ENCODE measurements at regions not wholly inside any gene's neighbourhood (a gene's known extent, or its start where the extent isn't known, plus 50 kb on each side); places are given as distances from the start of the nearest gene placed in this dataset.

GRCh38 chr11:70764356-70764905 lies 366.1 kb downstream of the CTTN start:
- ATAC-seq (no peak), DNase-seq (no peak)

DNA sequence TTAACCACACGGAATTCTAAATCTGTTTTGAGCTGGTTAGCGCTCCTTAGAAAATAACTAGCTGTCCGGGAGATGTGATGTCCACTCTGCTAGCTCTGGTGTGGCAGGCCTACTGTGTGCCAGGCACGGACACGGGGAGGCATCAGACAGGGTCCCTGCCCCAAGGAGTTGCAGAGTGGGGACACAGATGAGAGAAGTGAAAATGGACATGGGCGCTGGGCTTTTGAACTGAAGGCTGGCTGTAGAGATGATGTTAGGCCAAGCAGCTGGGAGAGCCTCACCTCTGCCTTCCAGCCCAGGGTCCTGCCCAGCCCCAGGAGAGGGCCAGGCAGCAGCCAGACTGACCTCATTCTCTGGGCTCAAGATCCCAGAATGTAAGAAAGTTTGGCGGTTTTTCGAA lies 368.6 kb downstream of the CTTN start:
- ATAC-seq (no peak), DNase-seq (no peak)

DNA sequence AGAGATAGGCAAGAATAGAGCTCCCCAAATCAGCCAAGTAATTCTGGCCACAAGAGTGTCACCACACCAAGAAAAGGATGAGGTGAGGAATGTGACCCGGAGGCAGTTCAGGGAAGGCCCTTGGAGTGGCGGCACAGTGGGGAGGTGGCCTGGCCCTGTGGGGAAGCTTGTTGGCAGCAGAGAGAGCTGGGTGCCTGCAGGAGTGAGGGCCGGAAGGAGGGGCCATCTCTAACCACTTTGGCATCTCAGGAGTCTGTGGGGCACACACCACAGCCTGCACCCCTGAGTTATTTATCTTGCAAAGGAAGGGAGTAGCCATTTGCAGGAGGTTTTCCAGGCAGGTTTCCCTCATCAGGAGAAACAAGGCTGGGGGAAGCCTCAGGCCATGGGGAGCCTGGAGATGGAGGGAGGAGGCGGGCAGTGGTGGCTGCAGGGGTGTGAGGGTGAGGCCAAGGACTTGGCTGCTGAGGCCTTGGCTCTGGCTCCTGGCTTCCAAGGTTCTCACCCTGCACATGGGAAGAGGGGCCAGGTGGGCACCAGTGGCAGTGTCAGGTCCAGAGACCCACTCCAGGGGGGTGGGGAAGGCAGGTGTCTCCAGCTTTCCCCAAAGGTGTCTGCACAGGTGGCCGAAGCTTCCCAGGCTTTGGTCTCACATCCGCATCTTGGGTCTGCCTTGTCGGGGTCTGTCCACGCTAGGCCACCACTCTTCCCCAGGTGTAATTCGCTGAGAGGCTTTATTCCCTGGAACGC lies 370.2 kb downstream of the CTTN start:
- ATAC-seq: no peak
- DNase-seq: no peak

- no peak for DNase-seq
- no peak for ATAC-seq
Observed at GRCh38 chr11:70769106-70769505, 370.8 kb downstream of the CTTN start.

DNA sequence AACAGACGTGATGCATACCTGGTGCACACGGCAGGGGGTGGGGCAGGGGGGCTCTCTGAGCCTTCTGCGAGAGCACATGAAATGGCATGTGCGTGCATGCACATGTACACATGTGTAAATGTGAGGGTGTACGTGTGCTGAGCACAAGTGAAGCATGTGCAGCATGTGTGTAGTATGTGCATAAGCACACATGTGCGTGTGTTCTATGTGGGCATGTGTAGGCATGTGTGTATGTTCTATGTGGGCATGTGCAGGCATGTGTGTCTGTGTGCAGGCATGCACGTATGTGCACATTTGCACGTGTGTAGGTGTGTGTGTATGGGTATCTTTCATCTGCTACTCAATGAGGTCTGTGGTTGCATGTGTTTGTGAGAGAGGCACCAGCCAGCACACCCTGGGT lies 371.2 kb downstream of the CTTN start:
- ATAC-seq (no peak), DNase-seq (no peak)

GRCh38 chr11:70771099-70771885 lies 373.0 kb downstream of the CTTN start:
- ATAC-seq: no peak
- no peak for DNase-seq

GRCh38 chr11:70772950-70773349 lies 374.6 kb downstream of the CTTN start:
- ATAC-seq (no peak), DNase-seq (no peak)

- no peak for DNase-seq
- ATAC-seq: no peak
Observed at GRCh38 chr11:70775386-70776075, 377.2 kb downstream of the CTTN start.

- no peak for ATAC-seq
- no peak for DNase-seq
Observed at GRCh38 chr11:70776914-70777532, 378.7 kb downstream of the CTTN start.

DNA sequence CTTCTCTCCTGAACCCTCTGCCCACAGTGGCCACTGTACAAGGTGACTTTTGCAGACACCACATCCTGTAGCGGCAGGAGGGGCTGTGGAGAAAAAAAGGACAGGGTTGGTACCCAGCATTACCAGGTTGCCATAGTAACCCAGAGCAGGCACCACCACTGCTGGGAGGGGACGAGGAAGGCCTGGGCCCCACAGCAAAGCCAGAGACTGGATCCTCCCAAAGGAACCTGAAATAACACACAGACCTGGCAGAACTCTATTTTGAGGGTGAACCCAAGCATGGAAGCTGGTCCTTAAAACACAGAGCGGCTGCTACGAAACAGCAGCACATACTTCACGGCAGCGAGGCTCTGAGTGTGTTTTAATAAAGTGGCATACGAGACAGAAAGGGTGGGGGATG lies 380.6 kb downstream of the CTTN start:
- no peak for ATAC-seq
- no peak for DNase-seq

DNA sequence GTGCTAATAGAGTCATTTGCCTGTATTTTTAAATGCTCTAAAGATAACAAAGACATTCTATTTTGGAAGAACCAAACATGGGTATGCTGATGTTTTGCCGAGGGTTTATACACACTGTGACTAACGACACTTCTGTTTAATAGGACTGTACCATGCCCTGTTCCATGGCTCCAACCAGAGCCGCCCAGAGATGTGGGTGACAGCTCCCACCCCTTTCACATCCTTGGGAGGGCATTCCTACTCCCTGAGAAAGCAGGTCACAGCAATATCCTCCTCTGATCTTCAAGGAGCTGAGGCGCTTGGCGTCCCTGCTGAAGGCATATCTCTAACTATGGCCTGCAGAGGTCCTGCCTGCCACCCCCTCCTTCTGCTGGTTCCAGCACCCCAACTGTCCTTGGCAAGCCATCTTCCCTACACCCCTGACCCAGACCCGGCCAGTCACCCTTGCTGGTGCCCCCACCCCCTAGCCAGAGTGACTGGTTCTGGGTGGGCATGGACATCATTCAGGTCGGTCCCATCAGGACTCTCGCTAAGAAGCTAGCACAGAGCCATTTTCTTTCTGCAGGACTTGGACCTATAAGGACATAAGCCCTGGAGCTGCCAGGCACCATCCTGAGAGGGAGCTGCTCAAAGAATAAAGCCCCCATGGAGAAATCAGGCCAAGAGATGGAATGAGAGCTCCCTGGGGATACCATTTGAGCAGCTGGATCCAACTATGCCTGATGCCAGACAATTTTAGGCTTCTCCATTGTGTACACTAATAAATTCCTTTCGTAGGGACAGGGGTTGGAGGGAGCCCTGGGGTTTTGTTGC lies 381.3 kb downstream of the CTTN start:
- no peak for DNase-seq
- no peak for ATAC-seq

DNA sequence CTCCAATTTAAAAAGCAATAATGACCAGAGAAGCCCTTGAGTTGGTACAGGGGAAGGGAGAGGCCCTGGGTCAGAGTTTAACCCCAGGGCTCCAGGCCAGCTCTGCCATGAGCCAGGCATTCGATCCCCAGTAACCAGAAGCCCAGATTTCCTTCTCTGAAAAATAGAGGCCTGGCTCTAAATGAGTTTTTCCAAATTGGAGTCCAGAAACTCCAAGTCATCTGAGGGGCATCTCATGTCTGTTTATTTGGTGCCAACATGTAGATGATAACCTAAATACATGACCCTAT lies 381.9 kb downstream of the CTTN start:
- ATAC-seq (no peak), DNase-seq (no peak)

DNA sequence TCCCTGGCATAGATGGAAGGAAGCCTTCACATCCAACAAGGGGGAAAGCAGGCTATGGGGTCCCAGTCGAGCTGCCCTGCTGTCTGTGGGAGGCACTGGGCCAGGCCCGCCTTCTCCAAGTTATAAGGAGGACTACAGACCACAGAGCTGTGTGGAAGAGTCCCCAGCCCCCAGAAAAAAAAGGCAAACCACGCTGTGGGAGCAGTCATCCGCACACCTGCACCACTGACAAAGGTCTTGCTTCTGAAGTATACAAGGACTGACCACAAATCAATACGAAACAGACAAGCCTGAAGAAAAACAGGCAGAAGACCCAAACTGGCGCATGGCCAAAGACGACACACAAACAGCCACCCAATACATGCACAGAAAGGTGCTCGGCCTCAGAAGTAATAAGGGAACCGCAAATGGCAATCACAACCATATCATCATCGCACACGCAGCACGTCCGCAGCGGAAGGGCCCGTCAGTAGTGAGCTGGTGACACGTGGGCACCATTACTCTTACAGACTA lies 384.1 kb downstream of the CTTN start:
- DNase-seq (no peak), ATAC-seq (no peak)

GRCh38 chr11:70783356-70783755 lies 385.0 kb downstream of the CTTN start:
- ATAC-seq (no peak), DNase-seq (no peak)

DNA sequence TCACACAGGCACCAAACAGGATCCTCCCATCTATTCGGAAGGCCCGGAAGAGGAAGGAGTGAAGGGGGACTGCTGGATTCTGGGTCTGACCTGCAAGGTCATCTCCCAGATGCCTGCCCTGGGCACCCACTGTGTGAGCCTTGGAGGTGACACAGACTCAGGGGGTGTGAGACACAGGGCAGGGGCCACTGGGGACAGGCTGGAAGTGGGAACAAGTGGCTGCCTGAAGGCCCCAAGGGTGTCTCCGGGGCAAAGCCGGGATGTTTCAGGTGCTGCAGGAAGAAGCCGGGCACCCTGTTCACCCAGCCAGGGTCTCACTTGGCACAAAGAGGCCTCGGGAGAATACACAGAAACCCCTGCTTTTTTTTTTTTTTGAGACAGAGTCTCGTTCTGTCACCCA lies 385.5 kb downstream of the CTTN start:
- ATAC-seq: no peak

DNA sequence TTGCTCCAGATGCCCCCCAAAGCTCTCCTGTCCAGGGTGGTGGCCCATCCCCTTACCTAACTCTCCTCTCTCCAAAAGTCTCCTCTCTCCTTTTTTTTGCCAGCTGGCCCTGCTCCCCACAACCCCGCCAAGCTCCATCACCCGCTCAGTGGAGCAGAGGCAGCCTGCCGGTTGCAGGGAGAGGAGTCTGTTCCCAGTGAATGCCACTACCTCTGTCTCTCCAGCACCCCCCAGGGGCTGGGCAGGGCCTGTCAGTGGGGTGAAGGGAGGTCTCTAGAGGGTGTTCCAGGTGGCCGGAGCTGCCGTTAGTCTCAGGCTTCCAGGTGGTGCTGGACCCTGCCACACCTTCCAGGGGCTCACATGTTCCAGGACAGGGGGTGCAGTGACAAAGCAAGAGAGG lies 387.0 kb downstream of the CTTN start:
- no peak for DNase-seq
- ATAC-seq: no peak

More for the DNA sequence above, 385.5 kb downstream of the CTTN start:
- DNase-seq: no peak

DNA sequence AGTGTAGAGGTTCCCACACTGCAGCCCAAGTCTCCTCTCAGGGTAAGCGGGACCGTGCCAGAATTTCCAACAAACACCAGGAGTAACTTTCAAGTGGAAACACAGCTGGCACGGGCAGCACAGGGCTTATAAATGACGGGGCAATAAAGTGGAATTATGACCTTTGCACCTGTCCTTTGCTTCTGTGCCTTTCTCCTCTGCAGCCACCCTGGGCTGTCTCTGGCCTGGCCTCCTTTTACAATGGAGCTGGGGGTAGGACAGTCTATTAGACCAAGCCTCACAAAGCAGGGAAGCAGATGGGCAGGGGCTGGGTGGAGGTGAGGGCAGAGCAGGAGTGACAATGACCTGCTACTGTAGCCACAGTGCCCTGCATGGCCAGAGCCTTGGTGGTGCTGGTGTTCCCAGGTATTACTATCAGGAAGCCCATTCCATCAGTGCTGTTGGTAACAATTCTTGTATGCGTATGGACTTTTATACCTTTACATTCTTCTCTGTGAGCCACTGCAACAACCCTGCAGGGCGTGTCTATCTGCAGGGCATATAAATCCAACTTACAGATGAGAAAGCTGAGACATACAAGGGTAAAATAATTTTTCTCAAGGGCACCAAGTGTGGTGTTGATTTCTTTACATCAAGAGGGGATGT lies 387.8 kb downstream of the CTTN start:
- no peak for ATAC-seq

DNA sequence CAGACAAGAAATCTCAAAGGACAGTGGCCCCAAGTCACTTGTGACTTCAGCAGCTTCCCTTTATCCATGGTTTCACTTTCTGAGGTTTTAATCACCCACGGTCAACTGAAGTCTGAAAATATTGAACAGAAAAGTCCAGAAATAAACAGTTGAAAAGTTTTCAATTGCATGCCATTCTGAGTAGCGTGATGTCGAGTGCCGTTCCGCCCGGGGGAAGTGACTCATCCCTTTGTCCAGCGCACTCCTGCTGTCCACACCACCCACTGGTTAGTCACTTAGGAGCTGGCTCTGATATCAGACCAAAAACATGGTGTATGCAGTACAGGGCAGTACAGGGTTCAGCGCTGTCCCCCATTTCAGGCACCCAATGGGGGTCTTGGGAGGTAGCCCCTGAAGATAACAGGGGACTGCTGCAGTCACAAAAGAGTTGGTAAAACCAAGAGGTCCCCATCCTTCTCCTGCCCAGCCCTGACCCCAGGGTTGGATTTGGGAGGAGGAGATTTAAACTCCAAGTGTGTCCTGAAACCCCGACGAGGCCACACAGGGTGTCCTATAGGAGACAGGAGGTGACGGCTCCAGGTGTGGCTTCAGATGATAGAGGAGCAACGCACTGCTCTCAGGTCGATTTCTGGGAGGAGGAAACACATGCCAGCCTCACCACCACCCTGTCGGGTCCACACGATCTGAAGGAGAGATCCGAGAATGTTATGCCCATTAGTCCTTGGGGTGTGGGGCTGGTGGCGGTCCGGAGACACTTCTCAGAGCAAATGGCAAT lies 390.1 kb downstream of the CTTN start:
- ATAC-seq (no peak), DNase-seq (no peak)

More for the DNA sequence above, 387.8 kb downstream of the CTTN start:
- DNase-seq: no peak

GRCh38 chr11:70790671-70791300 lies 392.5 kb downstream of the CTTN start:
- ATAC-seq (no peak), DNase-seq (no peak)
